ENCODE measurements at regions not wholly inside any gene's neighbourhood (a gene's known extent, or its start where the extent isn't known, plus 50 kb on each side); places are given as distances from the start of the nearest gene placed in this dataset.

- ChIA-PET CTCF (no interaction called here), POLR2A (no interaction called here)
- no peak for DNase-seq (ENCODE audit: low read depth, low spot score)
- TF ChIP-seq CTCF (IDR thresholded peaks at IDR 0.05; ENCODE audit: insufficient read depth, low read length, missing control alignments): no peak
- H3K4me3 ChIP-seq (ENCODE audit: low read depth, low read length): no peak overlapping the region
Measured at GRCh38 chr2:6325616-6326015, 540.1 kb downstream of the CMPK2 start.

- DNase-seq (ENCODE audit: low read depth, low spot score): no peak
- ChIA-PET CTCF (no interaction called here), POLR2A (no interaction called here)
- no peak overlapping the region for H3K4me3 ChIP-seq (ENCODE audit: low read depth, low read length)
- no peak for TF ChIP-seq CTCF (IDR thresholded peaks at IDR 0.05; ENCODE audit: insufficient read depth, low read length, missing control alignments)
Measured at GRCh38 chr2:6326958-6327357, 538.7 kb downstream of the CMPK2 start.

GRCh38 chr2:6336752-6337471 is 528.8 kb downstream of the CMPK2 start:
- no peak for TF ChIP-seq CTCF (IDR thresholded peaks at IDR 0.05; ENCODE audit: insufficient read depth, low read length, missing control alignments)
- ChIA-PET CTCF (no interaction called here), POLR2A (no interaction called here)
- H3K4me3 ChIP-seq (ENCODE audit: low read depth, low read length): no peak overlapping the region
- DNase-seq (ENCODE audit: low read depth, low spot score): no peak

- ChIA-PET POLR2A (no interaction called here), CTCF (no interaction called here)
- DNase-seq (ENCODE audit: low read depth, low spot score): no peak
- no peak overlapping the region for H3K4me3 ChIP-seq (ENCODE audit: low read depth, low read length)
- no peak for TF ChIP-seq CTCF (IDR thresholded peaks at IDR 0.05; ENCODE audit: insufficient read depth, low read length, missing control alignments)
Measured at GRCh38 chr2:6337472-6337820, 528.3 kb downstream of the CMPK2 start.

GRCh38 chr2:6341588-6342129 is 524.0 kb downstream of the CMPK2 start:
- ChIA-PET CTCF (interaction anchor here (3.3 kb wide), 1 partner anchor 11 kb away, joined by 18 read pairs; no protein-coding TSS in a partner anchor), POLR2A (no interaction called here)
- no peak for TF ChIP-seq CTCF (IDR thresholded peaks at IDR 0.05; ENCODE audit: insufficient read depth, low read length, missing control alignments)
- no peak for DNase-seq (ENCODE audit: low read depth, low spot score)
- H3K4me3 ChIP-seq (ENCODE audit: low read depth, low read length): no peak overlapping the region

GRCh38 chr2:6342273-6342920 is 523.3 kb downstream of the CMPK2 start:
- no peak overlapping the region for H3K4me3 ChIP-seq (ENCODE audit: low read depth, low read length)
- POLR2A ChIA-PET: no interaction called here
- TF ChIP-seq CTCF (IDR thresholded peaks at IDR 0.05; ENCODE audit: insufficient read depth, low read length, missing control alignments): no peak
- DNase-seq (ENCODE audit: low read depth, low spot score): no peak
- CTCF ChIA-PET: interaction anchor here (3.3 kb wide), 1 partner anchor 11 kb away, joined by 18 read pairs; no protein-coding TSS in a partner anchor
